Thymus (tissue), 11 donors: ENCODE measurements at regions not wholly inside any gene's neighbourhood (a gene's known extent, or its start where the extent isn't known, plus 50 kb on each side); places are given as distances from the start of the nearest gene placed in this dataset.

ENCODE experiments used
- DNase-seq, 9 donors: peaks; one replicate each; pipeline ENCODE4 v3.0.0-alpha.2; 2013; ENCODE audit warnings: low spot score in 9 of 9, low read depth in 6 of 9, missing footprints in 1 of 9
- H3K27ac ChIP-seq, 2 donors: one replicate each; pipeline ENCODE4 v1.5.1; 2013; ENCODE audit warnings: control low read depth in 1 of 2, low read depth in 1 of 2, low read length in 1 of 2, mild to moderate bottlenecking in 1 of 2, moderate library complexity in 1 of 2
- H3K27me3 ChIP-seq, 2 donors: one replicate each; pipeline ENCODE4 v1.5.1; 2013; ENCODE audit warnings: low read length in 1 of 2; ENCODE audit not compliant: control insufficient read depth in 2 of 2, insufficient read depth in 1 of 2
- H3K36me3 ChIP-seq, 2 donors: one replicate each; pipeline ENCODE4 v1.5.1; 2013; ENCODE audit warnings: low read length in 1 of 2, mild to moderate bottlenecking in 1 of 2, moderate library complexity in 1 of 2; ENCODE audit not compliant: control insufficient read depth in 2 of 2, insufficient read depth in 2 of 2
- H3K4me1 ChIP-seq, 2 donors: one replicate each; pipeline ENCODE4 v1.5.1; 2013; ENCODE audit warnings: low read length in 2 of 2; ENCODE audit not compliant: control insufficient read depth in 2 of 2, insufficient read depth in 2 of 2
- H3K4me3 ChIP-seq, 2 donors: one replicate each; pipeline ENCODE4 v1.5.1; 2013; ENCODE audit warnings: low read length in 2 of 2, control low read depth in 1 of 2, mild to moderate bottlenecking in 1 of 2
- H3K9me3 ChIP-seq, 2 donors: one replicate each; pipeline ENCODE4 v1.5.1; 2013; ENCODE audit warnings: low read length in 1 of 2, mild to moderate bottlenecking in 1 of 2; ENCODE audit not compliant: control insufficient read depth in 2 of 2, insufficient read depth in 1 of 2
- WGBS: extraction: QIAGEN DNeasy Blood & Tissue Kit; methylation state at CpG from one replicate; pipeline ENCODE4 v1.1.7; 2013; 5-methylcytosine and 5-hydroxymethylcytosine counted together
- donor health status: healthy.

GRCh38 chr10:78784546-78784945 is 284.2 kb upstream of the ZMIZ1 start:
- Histone ChIP-seq H3K27me3 (no peaks in the 10 kb centered on the region), H3K9me3 (no peaks in the 10 kb centered on the region), H3K27ac (no peak overlapping the region), H3K4me3 (no peak overlapping the region), H3K36me3 (no peaks in the 10 kb centered on the region), H3K4me1 (no peaks in the 10 kb centered on the region)
- 88% methylated on average over 3 of the region's 3 CpGs for WGBS
- no peak for DNase-seq

DNA sequence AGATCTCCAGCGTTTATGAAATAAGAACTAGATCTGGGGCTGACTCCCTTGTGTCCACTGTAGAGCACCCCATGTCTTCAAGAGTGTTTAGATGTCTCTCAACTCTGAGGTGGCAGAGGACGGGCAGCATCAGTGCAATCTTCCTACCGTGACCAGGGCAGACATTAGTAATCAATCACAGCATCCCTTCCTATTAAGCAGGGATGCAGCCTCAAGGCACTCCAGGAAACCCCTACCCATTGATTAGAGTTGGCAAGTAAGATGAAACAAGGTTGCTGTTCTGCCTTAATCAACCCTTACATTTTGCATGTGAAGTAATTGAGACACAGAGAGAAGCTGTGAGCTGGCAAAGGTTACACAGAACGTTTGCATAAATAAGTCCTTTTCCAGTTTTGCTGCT is 283.7 kb upstream of the ZMIZ1 start:
- H3K27ac ChIP-seq: no peak overlapping the region
- H3K4me1 ChIP-seq: no peaks in the 10 kb centered on the region
- no peak overlapping the region for H3K4me3 ChIP-seq
- DNase-seq: no peak
- no peaks in the 10 kb centered on the region for H3K27me3 ChIP-seq
- WGBS: 93% methylated on average over 4 of the region's 4 CpGs
- H3K9me3 ChIP-seq: no peaks in the 10 kb centered on the region
- no peaks in the 10 kb centered on the region for H3K36me3 ChIP-seq

GRCh38 chr10:78785991-78786390 is 282.8 kb upstream of the ZMIZ1 start:
- Histone ChIP-seq H3K36me3 (no peaks in the 10 kb centered on the region), H3K27me3 (no peaks in the 10 kb centered on the region), H3K4me1 (no peaks in the 10 kb centered on the region), H3K27ac (no peak overlapping the region), H3K4me3 (no peak overlapping the region), H3K9me3 (no peaks in the 10 kb centered on the region)
- 97% methylated on average over 6 of the region's 6 CpGs for WGBS
- DNase-seq: no peak

DNA sequence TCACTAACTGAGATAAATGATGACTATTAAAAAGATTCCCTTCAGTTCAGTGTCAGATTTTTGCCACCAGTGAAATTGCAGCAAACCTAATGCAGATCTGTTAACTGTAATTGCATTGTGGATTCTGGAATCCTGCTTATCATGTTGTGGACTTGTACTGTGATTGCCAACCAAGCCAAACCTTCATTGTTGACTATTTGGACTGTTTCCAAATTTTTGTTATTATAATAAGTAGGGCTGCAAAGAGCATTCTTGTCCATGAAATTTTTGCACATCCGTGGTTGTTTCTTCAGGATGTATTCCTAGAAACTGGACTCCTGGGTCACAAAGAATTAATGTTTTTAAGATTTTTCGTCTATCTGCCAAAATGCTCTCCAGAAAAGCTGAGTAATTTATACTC is 281.6 kb upstream of the ZMIZ1 start:
- Histone ChIP-seq H3K4me3 (no peak overlapping the region), H3K36me3 (no peaks in the 10 kb centered on the region), H3K27ac (no peak overlapping the region), H3K4me1 (no peaks in the 10 kb centered on the region), H3K27me3 (no peaks in the 10 kb centered on the region), H3K9me3 (no peaks in the 10 kb centered on the region)
- no peak for DNase-seq
- WGBS: 82% methylated on average over 2 of the region's 2 CpGs

DNA sequence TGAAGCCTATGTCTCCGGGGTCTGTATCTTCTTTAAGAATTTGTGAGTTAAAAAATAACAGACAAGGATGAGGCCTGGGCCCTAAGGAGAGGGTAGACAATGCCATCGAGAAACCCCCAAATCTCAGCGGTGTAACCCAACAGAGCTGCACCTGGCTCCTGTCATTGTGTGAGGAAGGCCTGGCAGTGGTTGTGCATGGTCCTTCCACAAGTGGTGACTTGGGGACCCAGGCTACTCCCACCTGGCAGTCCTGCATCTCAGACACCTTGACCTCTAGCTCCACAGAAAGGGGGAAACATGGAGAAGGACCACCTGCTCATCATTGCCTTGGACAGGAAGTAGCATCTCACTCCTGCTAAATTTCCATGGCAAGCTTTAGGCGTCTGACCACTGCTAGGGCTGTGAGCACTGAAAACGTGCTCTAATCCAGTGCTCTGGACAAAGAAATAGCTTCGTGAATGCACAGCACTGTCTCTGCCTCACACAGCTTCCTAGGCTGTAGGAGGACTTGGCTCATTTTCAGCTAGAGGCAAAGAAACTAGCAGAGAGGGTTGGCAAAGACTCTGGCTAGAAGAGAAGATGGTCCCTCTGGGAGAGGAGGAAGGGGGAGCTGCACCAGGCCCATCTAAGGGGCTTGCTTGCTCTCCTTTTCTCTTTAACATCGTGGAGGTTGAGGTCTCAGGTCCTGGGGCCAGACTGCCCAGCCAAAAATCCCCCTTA is 273.9 kb upstream of the ZMIZ1 start:
- 95% methylated on average over 7 of the region's 7 CpGs for WGBS
- no peak overlapping the region for H3K4me3 ChIP-seq
- no peaks in the 10 kb centered on the region for H3K4me1 ChIP-seq
- no peaks in the 10 kb centered on the region for H3K36me3 ChIP-seq
- no peak overlapping the region for H3K27ac ChIP-seq
- no peak for DNase-seq
- no peaks in the 10 kb centered on the region for H3K9me3 ChIP-seq
- peaks cover 0 to 2% of the 10 kb centered on the region in 2 donors for H3K27me3 ChIP-seq

GRCh38 chr10:78798976-78799730 is 269.6 kb upstream of the ZMIZ1 start:
- WGBS: 90% methylated on average over 6 of the region's 6 CpGs
- no peak for DNase-seq
- H3K27ac ChIP-seq: no peak overlapping the region
- no peaks in the 10 kb centered on the region for H3K9me3 ChIP-seq
- H3K27me3 ChIP-seq: peaks cover 0 to 2% of the 10 kb centered on the region in 2 donors
- H3K4me3 ChIP-seq: no peak overlapping the region
- no peaks in the 10 kb centered on the region for H3K4me1 ChIP-seq
- no peaks in the 10 kb centered on the region for H3K36me3 ChIP-seq

DNA sequence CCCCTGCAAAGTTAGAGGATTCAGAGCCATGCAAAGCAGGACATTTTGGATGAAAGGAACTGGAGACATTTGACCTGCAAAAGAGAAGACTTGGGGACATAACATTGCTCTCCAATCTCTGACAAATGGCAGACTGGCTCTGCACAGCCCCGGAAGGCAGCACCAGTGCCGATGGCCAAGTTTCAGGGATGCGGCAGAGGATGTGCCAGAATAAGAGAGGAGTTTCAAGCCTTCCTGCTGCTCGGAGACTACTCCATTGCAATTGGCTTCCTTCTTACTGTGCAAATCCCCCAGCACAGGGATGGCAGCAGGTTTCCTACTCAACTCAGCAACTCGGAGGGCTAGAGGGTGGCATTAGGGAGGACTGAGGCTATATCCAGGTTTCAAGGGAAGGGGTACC is 268.8 kb upstream of the ZMIZ1 start:
- Histone ChIP-seq H3K4me3 (no peak overlapping the region), H3K27ac (no peak overlapping the region), H3K36me3 (no peaks in the 10 kb centered on the region), H3K9me3 (no peaks in the 10 kb centered on the region), H3K4me1 (no peaks in the 10 kb centered on the region), H3K27me3 (peaks cover 0 to 2% of the 10 kb centered on the region in 2 donors)
- 96% methylated on average over 5 of the region's 5 CpGs for WGBS
- no peak for DNase-seq

DNA sequence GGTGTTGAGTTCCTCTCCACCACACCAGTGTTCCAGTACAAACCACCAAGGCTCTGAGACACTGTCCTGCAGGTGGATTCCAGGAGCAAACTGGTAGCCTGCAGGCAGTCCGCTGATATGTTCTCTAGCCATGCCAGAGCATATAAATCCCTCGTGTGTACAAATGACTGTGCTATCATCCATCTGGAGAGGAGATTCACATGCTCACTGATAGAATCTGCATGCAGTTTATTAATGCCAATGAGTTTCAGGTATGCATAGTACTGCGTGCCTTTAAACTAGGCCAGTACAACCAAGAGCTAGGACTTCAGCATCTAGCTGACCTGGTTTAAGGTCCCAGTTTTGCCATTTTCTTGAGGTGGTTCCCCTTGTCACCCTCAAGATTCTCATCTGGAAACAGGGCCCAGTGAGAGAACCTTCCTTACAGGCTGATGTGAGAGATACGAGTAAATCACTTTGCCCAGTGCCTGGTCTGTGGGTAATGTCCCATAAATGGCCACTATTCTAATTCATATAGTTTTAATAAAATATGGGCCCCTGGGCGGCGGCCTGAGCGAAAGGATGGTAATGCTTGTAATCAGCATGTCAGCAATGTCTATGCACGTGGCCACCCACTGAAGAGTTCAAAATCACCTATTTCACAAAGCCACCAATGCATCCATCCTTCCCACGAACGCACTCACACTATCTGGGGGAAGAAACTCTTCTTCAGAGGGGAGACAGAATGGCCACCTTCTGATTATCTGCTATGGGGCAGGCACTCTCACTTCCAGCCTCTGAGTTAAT is 268.0 kb upstream of the ZMIZ1 start:
- no peak for DNase-seq
- no peaks in the 10 kb centered on the region for H3K9me3 ChIP-seq
- no peaks in the 10 kb centered on the region for H3K4me1 ChIP-seq
- peaks cover 0 to 2% of the 10 kb centered on the region in 2 donors for H3K27me3 ChIP-seq
- WGBS: 97% methylated on average over 10 of the region's 10 CpGs
- no peak overlapping the region for H3K4me3 ChIP-seq
- H3K27ac ChIP-seq: no peak overlapping the region
- no peaks in the 10 kb centered on the region for H3K36me3 ChIP-seq

- 96% methylated on average over 4 of the region's 4 CpGs for WGBS
- peaks cover 0 to 2% of the 10 kb centered on the region in 2 donors for H3K27me3 ChIP-seq
- H3K4me3 ChIP-seq: no peak overlapping the region
- no peak overlapping the region for H3K27ac ChIP-seq
- DNase-seq: no peak
- H3K9me3 ChIP-seq: no peaks in the 10 kb centered on the region
- H3K4me1 ChIP-seq: no peaks in the 10 kb centered on the region
- no peaks in the 10 kb centered on the region for H3K36me3 ChIP-seq
These were observed 266.3 kb upstream of the ZMIZ1 start for GRCh38 chr10:78802431-78802830.
